Adrenal gland (tissue), 5 donors: ENCODE measurements at regions not wholly inside any gene's neighbourhood (a gene's known extent, or its start where the extent isn't known, plus 50 kb on each side); places are given as distances from the start of the nearest gene placed in this dataset.

ENCODE experiments used
- CTCF ChIP-seq, 6 experiments: fragments of 450-650 bp in 4 of 6; fragments of 200-600 bp in 2 of 6; sonication (generic) in 1 of 6; IDR thresholded peaks; 1 replicate in 5 of 6; 2 replicates in 1 of 6; pipeline versions ENCODE4 v1.5.1 to v1.8.0; 2016 to 2021; ENCODE audit warnings: antibody characterized with exemption in 6 of 6, mild to moderate bottlenecking in 2 of 6, moderate library complexity in 1 of 6
- POLR2A ChIP-seq, 2 donors: fragments of 450-650 bp; IDR thresholded peaks; one replicate each; pipeline ENCODE4 v1.6.1; 2017; ENCODE audit warnings: antibody characterized with exemption in 2 of 2, mild to moderate bottlenecking in 2 of 2, moderate library complexity in 1 of 2
- donor health status: DM: no; HTN: no; CAD: no.

GRCh38 chr17:6243186-6243585 lies 173.0 kb downstream of the WSCD1 start:
- TF ChIP-seq CTCF (IDR thresholded peaks at IDR 0.05) (no peak), POLR2A (IDR thresholded peaks at IDR 0.05) (no peak)
